Fibroblast of lung (primary cell): ENCODE measurements at regions not wholly inside any gene's neighbourhood (a gene's known extent, or its start where the extent isn't known, plus 50 kb on each side); places are given as distances from the start of the nearest gene placed in this dataset.

Experiments used
- DNase-seq, 2 donors: peaks; one replicate each; pipeline versions ENCODE4 v3.0.0 to v3.0.0-alpha.2; 2010; ENCODE audit warnings: low read depth in 2 of 2
- H2AFZ ChIP-seq: 2 replicates; pipeline ENCODE4 v1.5.1; 2012; ENCODE audit warnings: low read length, control low read depth, inconsistent platforms
- H3K27ac ChIP-seq: 2 replicates; pipeline ENCODE4 v1.5.1; 2011; ENCODE audit warnings: low read length, control low read depth; ENCODE audit not compliant: insufficient read depth
- H3K27me3 ChIP-seq: 2 replicates; pipeline ENCODE4 v1.5.1; 2011; ENCODE audit warnings: mild to moderate bottlenecking, low read length; ENCODE audit not compliant: control insufficient read depth, insufficient read depth
- H3K36me3 ChIP-seq: 2 replicates; pipeline ENCODE4 v1.5.1; 2011; ENCODE audit warnings: low read length; ENCODE audit not compliant: control insufficient read depth, insufficient read depth
- H3K4me1 ChIP-seq: 2 replicates; pipeline ENCODE4 v1.5.1; 2011; ENCODE audit warnings: low read length; ENCODE audit not compliant: control insufficient read depth, insufficient read depth; ENCODE audit errors: extremely low read depth
- H3K4me2 ChIP-seq: 2 replicates; pipeline ENCODE4 v1.5.1; 2011; ENCODE audit warnings: low read length, control low read depth; ENCODE audit not compliant: insufficient read depth; ENCODE audit errors: extremely low read depth
- H3K4me3 ChIP-seq, 4 experiments: fragments of 200-600 bp in 1 of 4; sonication (generic) in 1 of 4; replicated peaks in 1 of 4; 2 replicates each; pipeline ENCODE4 v1.5.1; 2011 to 2016; ENCODE audit warnings: low read length in 4 of 4, low read depth in 3 of 4, mild to moderate bottlenecking in 3 of 4, control low read depth in 2 of 4, inconsistent platforms in 1 of 4, mixed read lengths in 1 of 4; ENCODE audit not compliant: insufficient read depth in 1 of 4; ENCODE audit errors: control extremely low read depth in 1 of 4
- H3K79me2 ChIP-seq: 2 replicates; pipeline ENCODE4 v1.5.1; 2012; ENCODE audit warnings: mild to moderate bottlenecking, low read length, inconsistent platforms; ENCODE audit not compliant: control insufficient read depth, insufficient read depth
- H3K9ac ChIP-seq: 2 replicates; pipeline ENCODE4 v1.5.1; 2011; ENCODE audit warnings: mild to moderate bottlenecking, low read length, control low read depth; ENCODE audit not compliant: insufficient read depth
- H3K9me3 ChIP-seq: 2 replicates; pipeline ENCODE4 v1.5.1; 2012; ENCODE audit warnings: low read depth, low read length; ENCODE audit not compliant: control insufficient read depth, insufficient read depth
- H4K20me1 ChIP-seq: 2 replicates; pipeline ENCODE4 v1.5.1; 2011; ENCODE audit warnings: low read length; ENCODE audit not compliant: control insufficient read depth, insufficient read depth; ENCODE audit errors: extremely low read depth
- EZH2 ChIP-seq: IDR thresholded peaks from 2 replicates; pipeline ENCODE4 v1.5.1; 2012; ENCODE audit warnings: low read length, control low read depth, mild to moderate bottlenecking; ENCODE audit errors: missing control alignments
- TF ChIP-seq, protein P1 (sequence below), 2 donors: IDR thresholded peaks in 1 of 2; conservative IDR thresholded peaks in 1 of 2; 1 replicate in 1 of 2; 2 replicates in 1 of 2; pipeline ENCODE4 v1.5.1; 2011 to 2012; ENCODE audit warnings: low read length in 2 of 2, control low read depth in 1 of 2, inconsistent platforms in 1 of 2, low read depth in 1 of 2, mild to moderate bottlenecking in 1 of 2

DNA sequence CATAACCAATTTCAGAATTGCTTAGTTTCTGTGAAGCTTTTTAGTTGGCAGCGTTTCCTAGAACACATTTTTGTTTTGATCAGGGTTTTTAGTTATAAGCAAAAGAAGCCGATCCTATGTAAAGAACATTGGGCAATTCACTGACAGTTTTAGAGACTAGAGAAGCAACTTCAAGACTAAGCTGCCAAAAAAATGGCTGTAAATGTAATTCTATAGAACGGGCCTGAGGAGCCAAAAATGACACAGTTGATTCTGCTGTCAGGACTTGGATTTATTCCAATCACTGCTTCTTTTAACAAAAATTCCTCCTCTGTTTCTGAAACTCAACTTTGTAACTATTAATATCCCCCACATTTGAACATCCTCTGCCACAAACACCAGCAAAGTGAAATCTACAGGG lies 236.0 kb upstream of the EYS start:
- no peak overlapping the region for H3K27ac ChIP-seq
- H3K9me3 ChIP-seq, result no peaks in the 10 kb centered on the region
- no peaks in the 10 kb centered on the region for H3K27me3 ChIP-seq
- H3K36me3 ChIP-seq, result no peaks in the 10 kb centered on the region
- H3K79me2 ChIP-seq, result no peaks in the 10 kb centered on the region
- H4K20me1 ChIP-seq, result no peaks in the 10 kb centered on the region
- DNase-seq, result peak in 1 of 2 donors; percentile 37
- no peak for TF ChIP-seq EZH2
- TF ChIP-seq, protein P1, sequence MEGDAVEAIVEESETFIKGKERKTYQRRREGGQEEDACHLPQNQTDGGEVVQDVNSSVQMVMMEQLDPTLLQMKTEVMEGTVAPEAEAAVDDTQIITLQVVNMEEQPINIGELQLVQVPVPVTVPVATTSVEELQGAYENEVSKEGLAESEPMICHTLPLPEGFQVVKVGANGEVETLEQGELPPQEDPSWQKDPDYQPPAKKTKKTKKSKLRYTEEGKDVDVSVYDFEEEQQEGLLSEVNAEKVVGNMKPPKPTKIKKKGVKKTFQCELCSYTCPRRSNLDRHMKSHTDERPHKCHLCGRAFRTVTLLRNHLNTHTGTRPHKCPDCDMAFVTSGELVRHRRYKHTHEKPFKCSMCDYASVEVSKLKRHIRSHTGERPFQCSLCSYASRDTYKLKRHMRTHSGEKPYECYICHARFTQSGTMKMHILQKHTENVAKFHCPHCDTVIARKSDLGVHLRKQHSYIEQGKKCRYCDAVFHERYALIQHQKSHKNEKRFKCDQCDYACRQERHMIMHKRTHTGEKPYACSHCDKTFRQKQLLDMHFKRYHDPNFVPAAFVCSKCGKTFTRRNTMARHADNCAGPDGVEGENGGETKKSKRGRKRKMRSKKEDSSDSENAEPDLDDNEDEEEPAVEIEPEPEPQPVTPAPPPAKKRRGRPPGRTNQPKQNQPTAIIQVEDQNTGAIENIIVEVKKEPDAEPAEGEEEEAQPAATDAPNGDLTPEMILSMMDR (conservative IDR thresholded peaks at IDR 0.05 in 1 of 2, IDR thresholded peaks at IDR 0.05 in 1 of 2; ENCODE audit: low read depth in 1 of 2, low read length in 2 of 2), result no peak
- no peak overlapping the region for H2AFZ ChIP-seq
- no peak overlapping the region for H3K4me3 ChIP-seq
- no peak overlapping the region for H3K9ac ChIP-seq
- H3K4me1 ChIP-seq, result no peaks in the 10 kb centered on the region
- no peak overlapping the region for H3K4me2 ChIP-seq

DNA sequence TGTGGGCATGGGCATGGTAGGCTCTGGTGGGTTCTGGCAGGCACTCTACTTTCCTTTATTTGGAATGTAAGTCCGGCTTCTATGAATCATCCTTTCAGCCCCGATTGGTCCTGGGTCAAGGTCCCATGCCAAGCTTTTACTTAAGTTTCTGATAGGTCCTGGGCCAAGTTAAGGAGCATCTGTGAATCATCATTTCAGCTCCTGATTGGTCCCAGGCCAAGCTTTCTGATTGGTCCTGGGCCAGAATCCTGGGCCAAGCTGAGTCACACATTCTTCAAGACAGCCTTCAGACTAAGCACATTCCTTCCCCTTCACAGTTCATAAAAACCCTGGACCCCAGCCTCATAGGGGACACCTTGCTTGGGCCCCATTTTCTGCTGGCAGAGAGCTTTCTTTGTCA lies 231.0 kb upstream of the EYS start:
- Histone ChIP-seq H3K9me3 (no peaks in the 10 kb centered on the region), H3K9ac (no peak overlapping the region), H3K4me2 (no peak overlapping the region), H3K79me2 (no peaks in the 10 kb centered on the region), H4K20me1 (no peaks in the 10 kb centered on the region), H2AFZ (no peak overlapping the region), H3K36me3 (no peaks in the 10 kb centered on the region), H3K4me3 (no peak overlapping the region), H3K27me3 (no peaks in the 10 kb centered on the region), H3K27ac (no peak overlapping the region), H3K4me1 (no peaks in the 10 kb centered on the region)
- peak; percentile 20 to 42 for DNase-seq
- TF ChIP-seq EZH2, result no peak
- TF ChIP-seq, protein P1 (conservative IDR thresholded peaks at IDR 0.05 in 1 of 2, IDR thresholded peaks at IDR 0.05 in 1 of 2; ENCODE audit: low read depth in 1 of 2, low read length in 2 of 2), result no peak

DNA sequence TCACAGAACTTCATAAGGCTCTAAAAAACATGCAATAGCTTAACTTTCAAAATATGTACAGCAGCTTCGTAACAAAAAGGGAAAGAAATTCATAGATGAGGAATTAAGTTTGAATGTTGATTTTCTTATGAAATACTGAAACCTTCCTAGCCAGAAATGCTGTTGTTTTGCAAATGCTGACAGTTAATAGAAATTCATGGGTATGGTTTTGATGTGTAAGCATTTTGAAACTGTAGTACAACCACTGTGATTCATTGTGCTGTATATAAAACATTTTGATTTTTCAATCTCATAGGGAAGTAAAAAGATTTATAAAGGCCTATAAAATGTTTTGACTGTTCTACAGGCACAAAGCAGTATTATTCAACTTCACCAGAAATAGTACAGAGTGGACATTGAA lies 228.4 kb upstream of the EYS start:
- Histone ChIP-seq H3K9me3 (no peaks in the 10 kb centered on the region), H3K9ac (no peak overlapping the region), H4K20me1 (no peaks in the 10 kb centered on the region), H3K4me2 (no peak overlapping the region), H3K4me3 (no peak overlapping the region), H3K27ac (no peak overlapping the region), H3K79me2 (no peaks in the 10 kb centered on the region), H2AFZ (no peak overlapping the region), H3K36me3 (no peaks in the 10 kb centered on the region), H3K27me3 (no peaks in the 10 kb centered on the region), H3K4me1 (no peaks in the 10 kb centered on the region)
- TF ChIP-seq, protein P1 (conservative IDR thresholded peaks at IDR 0.05 in 1 of 2, IDR thresholded peaks at IDR 0.05 in 1 of 2; ENCODE audit: low read depth in 1 of 2, low read length in 2 of 2), result no peak
- no peak for TF ChIP-seq EZH2
- no peak for DNase-seq
